WI38 (cell line): ENCODE measurements at regions not wholly inside any gene's neighbourhood (a gene's known extent, or its start where the extent isn't known, plus 50 kb on each side); places are given as distances from the start of the nearest gene placed in this dataset.

ENCODE experiments used
- H3K4me3 ChIP-seq: 2 replicates; pipeline ENCODE4 v1.5.1; 2011; ENCODE audit warnings: low read depth, mild to moderate bottlenecking, control low read depth, low read length
- TF ChIP-seq, protein P1 (sequence below): IDR thresholded peaks from 2 replicates; pipeline ENCODE4 v1.5.1; 2012; ENCODE audit warnings: low read depth, mild to moderate bottlenecking, control low read depth, low read length

DNA sequence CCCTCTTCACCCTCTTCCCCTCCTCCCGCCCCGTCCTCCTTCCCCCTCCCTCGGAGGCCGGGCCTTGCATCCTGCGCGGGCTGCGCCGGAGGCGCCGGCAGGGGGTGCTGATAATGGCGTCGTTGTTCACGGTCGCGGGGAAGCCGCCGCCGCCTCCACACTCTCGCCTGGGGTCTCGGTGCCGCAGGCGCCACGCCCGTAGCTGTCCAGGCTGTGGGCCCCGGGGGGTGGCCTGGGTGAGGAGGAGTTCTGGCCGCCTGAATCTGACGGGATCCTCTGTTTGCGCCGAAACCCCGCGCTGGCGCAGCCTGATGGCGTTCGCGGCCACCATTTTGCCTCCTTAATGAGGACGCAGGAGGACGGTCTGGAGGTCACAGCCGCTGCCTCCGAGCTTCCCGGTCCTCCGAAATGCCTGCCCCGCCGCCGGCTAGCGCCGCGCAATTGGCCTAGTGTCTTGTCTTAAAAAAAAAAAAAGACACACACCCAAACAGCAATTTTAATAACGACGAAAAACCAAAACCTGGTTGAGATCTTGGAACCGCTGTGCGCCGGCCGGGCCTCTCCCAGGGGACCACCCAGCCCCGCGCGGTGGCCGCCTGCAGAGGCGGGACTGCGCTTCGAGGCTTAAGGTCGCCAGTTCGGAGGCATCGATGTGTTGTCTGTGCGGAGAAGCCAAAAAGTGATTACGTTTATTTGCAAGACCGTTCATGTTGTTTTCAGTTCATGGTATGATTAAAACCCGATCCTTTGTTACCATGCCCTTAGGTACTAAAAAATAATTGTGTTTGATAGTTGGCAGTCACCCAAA, 106.6 kb upstream of the HNRNPU start:
- peak overlapping the region; percentile 74 for H3K4me3 ChIP-seq
- TF ChIP-seq, protein P1, sequence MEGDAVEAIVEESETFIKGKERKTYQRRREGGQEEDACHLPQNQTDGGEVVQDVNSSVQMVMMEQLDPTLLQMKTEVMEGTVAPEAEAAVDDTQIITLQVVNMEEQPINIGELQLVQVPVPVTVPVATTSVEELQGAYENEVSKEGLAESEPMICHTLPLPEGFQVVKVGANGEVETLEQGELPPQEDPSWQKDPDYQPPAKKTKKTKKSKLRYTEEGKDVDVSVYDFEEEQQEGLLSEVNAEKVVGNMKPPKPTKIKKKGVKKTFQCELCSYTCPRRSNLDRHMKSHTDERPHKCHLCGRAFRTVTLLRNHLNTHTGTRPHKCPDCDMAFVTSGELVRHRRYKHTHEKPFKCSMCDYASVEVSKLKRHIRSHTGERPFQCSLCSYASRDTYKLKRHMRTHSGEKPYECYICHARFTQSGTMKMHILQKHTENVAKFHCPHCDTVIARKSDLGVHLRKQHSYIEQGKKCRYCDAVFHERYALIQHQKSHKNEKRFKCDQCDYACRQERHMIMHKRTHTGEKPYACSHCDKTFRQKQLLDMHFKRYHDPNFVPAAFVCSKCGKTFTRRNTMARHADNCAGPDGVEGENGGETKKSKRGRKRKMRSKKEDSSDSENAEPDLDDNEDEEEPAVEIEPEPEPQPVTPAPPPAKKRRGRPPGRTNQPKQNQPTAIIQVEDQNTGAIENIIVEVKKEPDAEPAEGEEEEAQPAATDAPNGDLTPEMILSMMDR, result peak; percentile 40

DNA sequence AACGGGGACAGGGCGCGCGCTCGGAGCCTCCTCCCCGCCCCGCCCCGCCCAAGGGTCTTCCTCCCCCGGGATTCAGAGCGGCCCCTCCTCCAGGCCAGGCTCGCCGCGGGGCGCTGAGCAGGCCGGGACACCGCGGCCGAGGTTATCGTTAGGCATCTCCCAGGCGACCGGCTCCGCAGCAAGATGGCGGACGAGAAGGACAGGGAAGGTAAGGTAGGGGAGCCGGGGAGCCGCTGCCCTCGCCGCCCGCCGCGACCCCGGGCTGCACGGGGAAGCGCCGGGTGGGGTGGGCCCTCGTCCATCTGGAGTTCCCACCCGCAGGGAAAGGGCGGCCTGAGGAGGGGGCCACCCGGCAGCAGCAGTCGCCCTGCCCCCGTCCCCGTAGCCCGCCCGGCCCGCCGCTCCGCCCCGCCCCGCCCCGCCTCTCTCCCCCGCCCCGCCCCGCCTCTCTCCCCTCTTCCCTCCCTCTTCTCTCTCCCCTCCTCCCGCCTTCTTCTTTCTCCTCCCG, 105.9 kb upstream of the HNRNPU start:
- H3K4me3 ChIP-seq, result peak overlapping the region; percentile 74
- TF ChIP-seq, protein P1, result no peak

DNA sequence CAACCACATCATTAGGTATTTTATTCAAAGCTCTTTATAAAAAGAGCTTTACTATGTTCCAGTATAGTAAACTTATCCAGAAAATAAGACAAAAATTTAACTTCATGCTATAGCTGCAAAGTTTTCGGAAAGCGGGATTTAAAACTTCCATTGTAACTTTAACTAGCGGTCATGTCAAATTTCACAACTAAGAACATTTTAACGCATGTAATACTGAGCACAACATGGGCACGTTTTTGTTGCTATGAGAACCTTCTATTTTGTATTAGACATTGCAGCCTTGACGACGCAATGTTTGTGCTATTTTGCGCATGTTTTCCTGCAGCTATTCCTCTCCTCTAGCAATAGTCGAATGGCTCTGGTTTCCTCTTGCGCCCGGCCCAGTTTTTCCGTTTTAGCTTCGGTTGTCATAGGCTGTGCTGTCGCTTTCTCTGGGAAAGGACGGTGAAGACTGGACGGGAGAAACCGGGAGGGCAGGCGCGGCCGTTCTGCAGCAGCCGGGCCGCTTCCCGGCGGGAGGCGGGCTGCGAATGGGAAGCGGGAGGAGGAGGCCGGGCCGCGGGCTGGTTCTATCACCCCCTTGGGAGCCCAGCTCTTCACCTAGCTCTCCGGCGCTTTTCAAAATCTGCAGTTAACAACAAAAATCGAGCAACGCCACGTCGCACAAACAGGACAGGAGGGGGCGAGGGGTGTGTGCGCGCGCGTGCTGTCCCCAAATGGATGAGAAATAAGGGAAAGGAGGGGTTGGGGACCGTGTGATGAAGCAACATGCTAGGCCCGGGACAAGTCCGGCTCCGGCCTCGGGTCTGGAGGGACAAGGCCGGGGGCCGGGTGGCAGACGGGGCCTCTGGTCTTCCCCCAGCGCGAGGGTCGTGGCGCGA, 105.3 kb upstream of the HNRNPU start:
- TF ChIP-seq, protein P1, result no peak
- H3K4me3 ChIP-seq, result peak overlapping the region; percentile 74

DNA sequence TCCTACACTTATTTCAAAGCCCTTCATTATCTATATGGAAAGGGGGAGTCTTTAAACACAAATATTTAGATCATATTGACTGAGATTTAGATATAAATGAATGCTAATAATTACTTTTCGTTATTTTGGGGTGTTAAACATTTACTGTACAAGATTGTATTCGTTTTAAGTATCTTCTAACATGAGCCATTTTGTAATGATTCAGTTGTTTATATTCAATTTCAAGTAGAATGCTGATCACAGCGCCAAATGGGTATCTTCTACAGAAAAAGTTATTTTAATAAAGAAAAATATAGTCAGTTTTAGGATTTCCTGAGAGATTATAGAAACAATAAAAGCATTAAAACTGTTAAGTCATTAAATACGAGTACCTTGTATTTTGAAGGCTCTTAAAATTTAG, 104.5 kb upstream of the HNRNPU start:
- peak overlapping the region; percentile 74 for H3K4me3 ChIP-seq
- TF ChIP-seq, protein P1, result no peak

DNA sequence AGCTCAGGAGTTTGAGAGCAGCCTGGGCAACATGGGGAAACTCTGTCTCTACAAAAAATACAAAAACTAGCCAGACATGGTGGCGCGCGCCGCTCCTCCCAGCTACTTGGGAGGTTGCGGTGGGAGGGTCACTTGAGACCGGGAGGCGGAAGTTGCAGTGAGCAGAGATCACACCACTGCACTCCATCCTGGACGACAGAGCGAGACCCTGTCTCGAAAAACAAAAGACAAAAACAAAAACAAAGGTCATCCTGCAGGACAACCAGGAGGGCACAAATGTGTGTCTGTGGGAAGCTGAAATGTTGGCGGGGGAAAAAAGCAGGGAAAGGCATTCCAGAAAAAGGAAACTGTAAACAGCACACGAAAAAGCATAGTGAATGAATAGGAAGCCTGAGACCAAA, 104.1 kb upstream of the HNRNPU start:
- TF ChIP-seq, protein P1, result no peak
- peak overlapping the region; percentile 1; the same call in 1 of the 2 replicates for H3K4me3 ChIP-seq

DNA sequence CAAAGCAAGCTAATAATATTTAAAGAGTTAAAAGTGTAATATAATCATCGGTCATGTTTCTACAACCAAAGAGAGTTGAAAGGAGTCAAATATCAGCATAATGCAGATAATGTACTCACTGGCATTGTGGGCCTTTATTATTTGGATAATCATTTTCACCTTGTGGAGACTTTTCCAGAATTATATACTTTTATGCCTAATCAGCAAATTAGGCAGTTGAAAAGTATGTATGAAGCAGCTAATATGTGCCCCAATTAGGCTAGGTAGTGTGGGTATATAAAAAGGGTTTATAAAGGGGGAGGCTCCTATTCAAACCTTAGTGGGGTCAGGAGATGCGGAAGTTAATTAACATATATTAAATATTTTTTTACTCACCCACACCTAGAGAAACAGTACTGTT, 102.8 kb upstream of the HNRNPU start:
- TF ChIP-seq, protein P1, result no peak
- H3K4me3 ChIP-seq, result no peak overlapping the region
